ENCODE measurements at regions not wholly inside any gene's neighbourhood (a gene's known extent, or its start where the extent isn't known, plus 50 kb on each side); places are given as distances from the start of the nearest gene placed in this dataset.

DNA sequence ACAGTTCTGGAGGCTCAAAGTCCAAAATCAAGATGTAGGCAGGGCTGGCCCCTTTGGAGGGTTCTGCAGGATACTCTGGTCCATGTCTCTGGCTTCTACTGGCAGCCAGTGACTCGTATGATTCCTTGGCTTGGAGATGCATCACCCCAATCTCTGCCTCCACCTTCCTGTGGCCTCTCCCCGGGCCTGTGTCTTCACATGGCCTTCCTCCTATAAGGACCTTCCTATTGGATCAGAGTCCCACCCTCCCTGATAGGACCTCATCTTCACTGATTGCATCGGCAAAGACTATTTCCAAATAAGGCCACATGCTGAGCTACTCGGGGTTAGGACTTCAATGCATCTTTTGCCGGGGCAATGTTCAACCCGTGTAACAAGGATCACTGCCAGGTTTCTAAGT, 509.0 kb downstream of the CD83 start:
- TF ChIP-seq, protein P1, sequence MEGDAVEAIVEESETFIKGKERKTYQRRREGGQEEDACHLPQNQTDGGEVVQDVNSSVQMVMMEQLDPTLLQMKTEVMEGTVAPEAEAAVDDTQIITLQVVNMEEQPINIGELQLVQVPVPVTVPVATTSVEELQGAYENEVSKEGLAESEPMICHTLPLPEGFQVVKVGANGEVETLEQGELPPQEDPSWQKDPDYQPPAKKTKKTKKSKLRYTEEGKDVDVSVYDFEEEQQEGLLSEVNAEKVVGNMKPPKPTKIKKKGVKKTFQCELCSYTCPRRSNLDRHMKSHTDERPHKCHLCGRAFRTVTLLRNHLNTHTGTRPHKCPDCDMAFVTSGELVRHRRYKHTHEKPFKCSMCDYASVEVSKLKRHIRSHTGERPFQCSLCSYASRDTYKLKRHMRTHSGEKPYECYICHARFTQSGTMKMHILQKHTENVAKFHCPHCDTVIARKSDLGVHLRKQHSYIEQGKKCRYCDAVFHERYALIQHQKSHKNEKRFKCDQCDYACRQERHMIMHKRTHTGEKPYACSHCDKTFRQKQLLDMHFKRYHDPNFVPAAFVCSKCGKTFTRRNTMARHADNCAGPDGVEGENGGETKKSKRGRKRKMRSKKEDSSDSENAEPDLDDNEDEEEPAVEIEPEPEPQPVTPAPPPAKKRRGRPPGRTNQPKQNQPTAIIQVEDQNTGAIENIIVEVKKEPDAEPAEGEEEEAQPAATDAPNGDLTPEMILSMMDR (IDR thresholded peaks at IDR 0.05; ENCODE audit: poor library complexity, severe bottlenecking): no peak
- no peak for TF ChIP-seq TAF1 (IDR thresholded peaks at IDR 0.05; ENCODE audit: low read depth)
